Hepatocyte (in vitro differentiated cells): ENCODE measurements at regions not wholly inside any gene's neighbourhood (a gene's known extent, or its start where the extent isn't known, plus 50 kb on each side); places are given as distances from the start of the nearest gene placed in this dataset.
"Not testable (repeated sequence)": the region's sequence is repeated elsewhere in the genome, so short reads cannot be mapped to it uniquely, and the experiment has no call there.

ENCODE experiments used
- DNase-seq: peaks from one replicate; pipeline ENCODE4 v3.0.0-alpha.2; 2016; ENCODE audit warnings: low spot score
- H2AFZ ChIP-seq: fragments of 200-600 bp; sonication (generic); 2 replicates; pipeline ENCODE4 v1.6.0; 2016; ENCODE audit warnings: antibody characterized with exemption, mild to moderate bottlenecking
- H3K27ac ChIP-seq: fragments of 200-600 bp; sonication (generic); 2 replicates; pipeline ENCODE4 v1.5.1; 2016; ENCODE audit warnings: mild to moderate bottlenecking
- H3K27me3 ChIP-seq: fragments of 200-600 bp; sonication (generic); 2 replicates; pipeline ENCODE4 v1.6.1; 2016
- H3K36me3 ChIP-seq: fragments of 200-600 bp; sonication (generic); replicated peaks from 2 replicates; pipeline ENCODE4 v1.5.1; 2016; ENCODE audit warnings: low read depth; ENCODE audit not compliant: insufficient read depth
- H3K4me1 ChIP-seq: fragments of 200-600 bp; sonication (generic); 2 replicates; pipeline ENCODE4 v1.5.1; 2016; ENCODE audit warnings: mild to moderate bottlenecking, moderate library complexity; ENCODE audit not compliant: insufficient read depth
- H3K4me2 ChIP-seq: fragments of 200-600 bp; sonication (generic); 2 replicates; pipeline ENCODE4 v1.6.0; 2016
- H3K4me3 ChIP-seq: fragments of 200-600 bp; sonication (generic); 2 replicates; pipeline ENCODE4 v1.5.1; 2016; ENCODE audit warnings: mild to moderate bottlenecking
- H3K79me2 ChIP-seq: fragments of 200-600 bp; sonication (generic); 2 replicates; pipeline ENCODE4 v1.6.0; 2017; ENCODE audit warnings: mild to moderate bottlenecking
- H3K9me2 ChIP-seq: fragments of 200-600 bp; sonication (generic); replicated peaks from 2 replicates; pipeline ENCODE4 v1.6.0; 2017; ENCODE audit warnings: mild to moderate bottlenecking; ENCODE audit not compliant: insufficient read depth
- H3K9me3 ChIP-seq: fragments of 200-600 bp; sonication (generic); 2 replicates; pipeline ENCODE4 v1.5.1; 2016; ENCODE audit warnings: low read depth, mild to moderate bottlenecking
- H4K20me1 ChIP-seq: fragments of 200-600 bp; sonication (generic); 2 replicates; pipeline ENCODE4 v1.6.0; 2016; ENCODE audit warnings: mild to moderate bottlenecking; ENCODE audit not compliant: insufficient read depth, poor library complexity, severe bottlenecking
- CTCF ChIP-seq: fragments of 200-600 bp; sonication (generic); IDR thresholded peaks from 2 replicates; pipeline ENCODE4 v1.5.1; 2016; ENCODE audit warnings: antibody characterized with exemption, mild to moderate bottlenecking; ENCODE audit not compliant: poor library complexity
- EZH2 ChIP-seq: fragments of 200-600 bp; sonication (generic); IDR thresholded peaks from 2 replicates; pipeline ENCODE4 v1.6.1; 2016; ENCODE audit warnings: antibody characterized with exemption, mild to moderate bottlenecking, borderline replicate concordance
- EZH2phosphoT487 ChIP-seq: fragments of 200-600 bp; sonication (generic); IDR thresholded peaks from one replicate; pipeline ENCODE4 v1.6.1; 2018; ENCODE audit warnings: antibody characterized with exemption, mild to moderate bottlenecking, low read depth, moderate library complexity; ENCODE audit not compliant: unreplicated experiment, severe bottlenecking
- WGBS: methylation state at CpG from one replicate; pipeline ENCODE4 v1.1.6; 2016; ENCODE audit warnings: low lambda C conversion rate; ENCODE audit errors: missing lambda C conversion rate; 5-methylcytosine and 5-hydroxymethylcytosine counted together

- Histone ChIP-seq H4K20me1 (no peaks in the 10 kb centered on the region), H3K27ac (no peak overlapping the region), H2AFZ (no peak overlapping the region), H3K36me3 (no peaks in the 10 kb centered on the region), H3K4me2 (no peak overlapping the region), H3K9me3 (no peaks in the 10 kb centered on the region), H3K4me3 (no peak overlapping the region), H3K4me1 (no peaks in the 10 kb centered on the region), H3K79me2 (no peaks in the 10 kb centered on the region), H3K27me3 (no peaks in the 10 kb centered on the region), H3K9me2 (no peaks in the 10 kb centered on the region)
- no peak for TF ChIP-seq CTCF
- no peak for TF ChIP-seq EZH2phosphoT487
- no peak for TF ChIP-seq EZH2
- DNase-seq = no peak
These were observed 495.3 kb upstream of the ARPP21 start for GRCh38 chr3:35144011-35144410.

GRCh38 chr3:35146256-35147035, 492.9 kb upstream of the ARPP21 start:
- 72% methylated on average over 10 of the region's 10 CpGs for WGBS
- not testable (repeated sequence) for H3K4me1 ChIP-seq, H3K27ac ChIP-seq, H3K9me3 ChIP-seq, H3K9me2 ChIP-seq, H3K36me3 ChIP-seq, H2AFZ ChIP-seq, H3K79me2 ChIP-seq, H3K27me3 ChIP-seq, H3K4me2 ChIP-seq, H4K20me1 ChIP-seq, H3K4me3 ChIP-seq, DNase-seq

GRCh38 chr3:35183927-35184675, 455.2 kb upstream of the ARPP21 start:
- no peak overlapping the region for H3K27ac ChIP-seq
- no peaks in the 10 kb centered on the region for H4K20me1 ChIP-seq
- no peaks in the 10 kb centered on the region for H3K36me3 ChIP-seq
- H3K4me1 ChIP-seq = no peaks in the 10 kb centered on the region
- H3K9me3 ChIP-seq = no peaks in the 10 kb centered on the region
- TF ChIP-seq EZH2phosphoT487 = no peak
- TF ChIP-seq CTCF = no peak
- TF ChIP-seq EZH2 = no peak
- H3K4me3 ChIP-seq = no peak overlapping the region
- H3K27me3 ChIP-seq = no peaks in the 10 kb centered on the region
- WGBS = 62% methylated on average over 2 of the region's 2 CpGs
- no peak for DNase-seq
- H3K79me2 ChIP-seq = no peaks in the 10 kb centered on the region
- H3K9me2 ChIP-seq = no peaks in the 10 kb centered on the region
- no peak overlapping the region for H3K4me2 ChIP-seq
- no peak overlapping the region for H2AFZ ChIP-seq

GRCh38 chr3:35184775-35185174, 454.6 kb upstream of the ARPP21 start:
- H3K9me3 ChIP-seq = no peaks in the 10 kb centered on the region
- no peak overlapping the region for H3K4me2 ChIP-seq
- no peaks in the 10 kb centered on the region for H3K36me3 ChIP-seq
- H3K4me1 ChIP-seq = no peaks in the 10 kb centered on the region
- no peaks in the 10 kb centered on the region for H4K20me1 ChIP-seq
- H3K27ac ChIP-seq = no peak overlapping the region
- no peaks in the 10 kb centered on the region for H3K9me2 ChIP-seq
- no peak for DNase-seq
- no peak overlapping the region for H3K4me3 ChIP-seq
- TF ChIP-seq EZH2phosphoT487 = no peak
- no peak for TF ChIP-seq EZH2
- TF ChIP-seq CTCF = no peak
- no peak overlapping the region for H2AFZ ChIP-seq
- 82% methylated on average over 2 of the region's 2 CpGs for WGBS
- H3K79me2 ChIP-seq = no peaks in the 10 kb centered on the region
- no peaks in the 10 kb centered on the region for H3K27me3 ChIP-seq
